Left hindlimb (tissue), 1 donor: ENCODE measurements at regions not wholly inside any gene's neighbourhood (a gene's known extent, or its start where the extent isn't known, plus 50 kb on each side); places are given as distances from the start of the nearest gene placed in this dataset.
"Not testable (repeated sequence)": the region's sequence is repeated elsewhere in the genome, so short reads cannot be mapped to it uniquely, and the experiment has no call there.

Source experiments
- DNase-seq: peaks from one replicate; pipeline ENCODE4 v3.0.0-alpha.2; 2018

DNA sequence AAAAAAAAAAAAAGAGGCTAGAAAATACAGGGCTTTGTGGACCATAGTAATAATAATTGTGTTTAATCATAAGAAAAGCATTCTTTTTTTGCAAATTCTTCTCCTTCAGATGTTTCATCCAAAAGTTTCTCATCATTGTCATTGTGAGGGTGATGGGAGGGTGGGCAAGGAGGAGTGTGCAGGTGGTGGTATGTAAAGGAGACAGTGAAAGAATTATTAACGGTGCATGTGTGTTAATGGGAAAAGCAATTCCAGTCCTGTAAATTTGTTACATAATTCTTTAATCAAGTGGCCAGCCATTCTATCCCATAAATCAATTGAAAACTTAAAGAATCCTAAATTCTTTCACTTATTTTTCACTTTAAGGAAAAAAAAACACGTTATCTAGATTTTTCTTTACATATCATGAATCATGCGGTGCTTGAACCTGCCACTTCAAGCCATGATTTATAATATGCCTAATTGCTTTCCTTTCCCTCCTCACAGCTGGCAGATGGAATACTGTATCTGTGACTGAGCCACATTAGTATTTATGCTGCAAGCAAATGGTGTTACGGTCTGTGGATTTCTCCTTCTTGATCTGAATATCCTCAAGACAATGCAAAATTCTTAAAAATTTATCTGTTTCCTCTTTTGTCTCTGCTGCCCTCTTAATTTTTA lies 318.5 kb downstream of the JRKL start:
- DNase-seq, result no peak

- no peak for DNase-seq
Measured at GRCh38 chr11:96713301-96713700, 323.5 kb downstream of the JRKL start.

DNA sequence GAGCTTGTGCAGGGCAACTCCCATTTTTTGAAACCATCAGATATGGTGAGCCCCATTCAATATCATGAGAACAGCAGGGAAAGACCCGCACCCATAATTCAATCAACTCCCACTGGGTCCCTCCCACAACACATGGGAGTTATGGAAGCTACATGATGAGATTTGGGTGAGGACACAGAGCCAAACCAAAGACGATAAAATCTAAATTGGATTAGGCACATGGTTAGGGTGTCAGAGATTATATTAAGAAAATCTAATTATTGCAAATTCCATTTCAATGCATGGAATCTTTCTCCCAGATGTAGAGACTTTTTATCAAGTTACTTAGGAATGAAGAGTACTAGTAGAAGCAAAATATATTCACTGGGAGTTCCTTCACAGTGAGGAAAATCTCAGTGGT lies 324.9 kb downstream of the JRKL start:
- DNase-seq, result no peak

GRCh38 chr11:96715208-96715607 lies 325.4 kb downstream of the JRKL start:
- no peak for DNase-seq

DNA sequence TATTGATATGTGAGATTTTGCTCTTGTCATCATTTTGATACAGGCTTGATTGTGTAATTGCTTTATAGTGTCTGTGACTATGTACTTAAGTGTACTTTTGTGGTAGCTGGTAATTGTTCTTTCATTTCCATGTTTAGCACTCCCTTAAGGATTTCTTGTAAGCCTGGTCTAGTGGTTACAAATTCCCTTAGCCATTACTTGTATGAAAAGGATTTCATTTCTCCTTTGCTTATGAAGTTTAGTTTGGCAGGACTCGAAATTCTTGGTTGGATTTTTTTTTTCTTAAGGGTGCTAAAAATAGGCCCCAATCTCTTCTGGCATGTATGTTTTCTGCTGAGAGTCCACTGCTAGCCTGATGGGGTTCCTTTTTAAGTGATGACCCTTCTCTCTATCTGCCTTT lies 346.8 kb downstream of the JRKL start:
- no peak for DNase-seq

DNA sequence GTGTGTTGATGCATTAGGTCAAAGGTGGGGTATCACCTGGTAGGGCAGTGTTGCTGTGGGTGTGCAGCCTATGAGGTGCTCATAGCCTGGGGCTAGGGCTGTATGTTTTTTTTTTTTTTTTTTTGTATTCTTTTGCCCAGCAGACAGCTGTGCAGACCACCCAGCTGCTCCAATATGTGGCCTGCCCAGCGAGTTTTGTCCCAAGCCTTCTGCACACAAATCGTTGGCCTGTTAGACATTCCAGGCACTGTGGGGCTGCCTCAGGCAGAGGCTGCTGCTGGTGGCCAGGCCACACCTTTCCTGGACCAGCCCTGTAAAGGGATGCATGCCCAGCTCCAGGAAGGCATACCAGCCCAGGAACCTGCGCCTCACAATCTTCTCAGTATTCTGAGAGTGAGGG lies 348.5 kb downstream of the JRKL start:
- no peak for DNase-seq

- no peak for DNase-seq
Measured at GRCh38 chr11:96741068-96741467, 351.3 kb downstream of the JRKL start.

- DNase-seq, result no peak
Measured at GRCh38 chr11:96744697-96745096, 354.9 kb downstream of the JRKL start.

- DNase-seq, result no peak
Measured at GRCh38 chr11:96748639-96749370, 359.0 kb downstream of the JRKL start.

DNA sequence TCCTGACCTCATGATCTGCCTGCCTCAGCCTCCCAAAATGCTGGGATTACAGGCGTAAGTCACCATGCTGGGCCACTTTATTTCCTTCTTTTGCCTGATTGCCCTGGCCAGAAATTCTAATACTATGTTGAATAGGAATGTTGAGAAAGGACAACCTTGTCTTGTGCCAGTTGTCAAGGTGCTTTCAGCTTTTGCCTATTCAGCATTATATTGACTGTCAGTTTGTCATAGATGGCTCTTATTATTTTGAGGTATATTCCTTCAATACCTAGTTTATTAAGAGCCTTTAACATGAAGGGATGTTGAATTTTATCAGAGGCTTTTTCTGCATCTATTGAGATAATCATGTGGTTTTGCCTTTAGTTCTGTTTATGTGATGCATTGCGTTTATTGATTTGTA lies 362.0 kb downstream of the JRKL start:
- not testable (repeated sequence) for DNase-seq

GRCh38 chr11:96752221-96752620 lies 362.4 kb downstream of the JRKL start:
- DNase-seq, result no peak

- no peak for DNase-seq
Measured at GRCh38 chr11:96753997-96754396, 364.2 kb downstream of the JRKL start.

GRCh38 chr11:96755209-96755608 lies 365.4 kb downstream of the JRKL start:
- no peak for DNase-seq

DNA sequence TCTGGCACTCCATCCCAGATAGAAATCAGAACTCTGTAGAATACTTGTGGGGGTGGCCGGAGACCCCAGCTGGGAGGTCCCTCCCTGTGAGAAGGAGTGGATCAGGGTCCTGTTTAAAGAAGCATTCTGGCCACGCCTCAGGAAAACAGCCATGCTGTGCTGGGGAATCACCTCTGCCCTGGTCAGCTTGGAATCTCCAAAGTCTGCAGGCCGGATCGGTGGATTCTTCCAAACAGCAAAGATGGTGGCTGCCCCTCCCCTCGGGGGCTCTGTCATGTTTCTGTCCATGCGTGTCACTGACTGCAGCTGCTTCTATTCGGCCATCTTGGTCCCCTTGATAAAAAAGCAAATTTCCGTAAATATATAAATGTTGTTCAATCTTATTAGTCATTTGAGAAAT lies 365.9 kb downstream of the JRKL start:
- DNase-seq, result no peak

GRCh38 chr11:96758957-96759356 lies 369.1 kb downstream of the JRKL start:
- DNase-seq, result no peak

GRCh38 chr11:96760306-96760705 lies 370.5 kb downstream of the JRKL start:
- DNase-seq, result no peak

DNA sequence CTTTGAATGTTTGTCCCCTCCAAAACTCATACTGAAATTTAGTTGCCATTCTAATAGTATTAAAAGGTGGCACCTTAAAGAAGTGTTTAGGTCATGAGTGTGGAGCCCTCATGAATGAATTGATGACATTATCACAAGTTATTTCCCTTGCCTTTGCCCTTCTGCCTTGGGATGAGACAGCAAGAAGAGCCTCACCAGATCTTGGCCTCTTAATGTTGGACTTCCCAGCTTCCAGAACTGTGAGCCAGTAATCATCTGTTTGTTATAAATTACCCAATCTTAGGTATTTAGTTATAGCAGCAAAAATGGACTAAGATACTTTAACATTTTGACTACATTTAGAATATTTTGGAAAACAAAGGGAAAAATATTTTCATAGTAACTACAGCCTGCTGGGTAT lies 371.0 kb downstream of the JRKL start:
- DNase-seq, result no peak

- no peak for DNase-seq
Measured at GRCh38 chr11:96761451-96761850, 371.6 kb downstream of the JRKL start.

DNA sequence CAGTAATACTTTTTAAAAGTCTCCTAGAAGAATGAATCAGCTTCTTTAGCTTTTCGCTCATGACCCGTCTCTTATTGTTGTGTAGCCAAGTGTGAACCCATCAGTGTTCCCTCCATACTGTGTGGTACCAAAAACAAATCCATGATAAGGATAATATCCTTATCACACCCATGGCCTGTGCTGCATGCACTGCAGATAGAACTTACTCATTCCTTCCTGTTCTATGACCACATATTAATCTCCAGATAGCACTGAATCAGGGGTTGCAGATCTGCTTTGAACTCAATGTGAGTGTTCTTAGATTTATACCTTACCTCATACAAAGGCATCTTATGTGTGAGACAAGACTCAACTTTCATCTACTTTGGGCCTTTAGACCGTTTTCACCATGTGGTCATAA lies 373.4 kb downstream of the JRKL start:
- DNase-seq, result no peak

DNA sequence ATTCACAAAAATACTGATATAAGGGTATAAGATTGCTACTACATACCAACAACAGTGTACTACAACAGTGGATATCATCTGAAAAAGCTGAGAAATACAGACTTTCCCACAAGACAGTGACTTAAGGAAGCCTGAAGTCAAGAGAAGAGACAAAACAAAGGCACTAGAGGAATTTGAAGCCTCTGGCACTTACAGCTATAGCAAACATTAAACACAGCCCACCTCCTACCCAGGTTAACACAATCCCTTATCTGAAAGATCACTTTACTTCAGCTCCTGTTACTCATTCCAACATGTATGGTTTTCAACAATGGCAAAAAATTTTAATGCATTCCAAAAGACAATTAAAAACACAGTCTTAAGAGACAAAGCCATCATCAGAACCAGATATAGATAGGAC lies 388.5 kb downstream of the JRKL start:
- DNase-seq, result no peak

- DNase-seq, result no peak
Measured at GRCh38 chr11:96779030-96779429, 389.2 kb downstream of the JRKL start.

GRCh38 chr11:96781082-96781481 lies 391.3 kb downstream of the JRKL start:
- DNase-seq, result no peak

DNA sequence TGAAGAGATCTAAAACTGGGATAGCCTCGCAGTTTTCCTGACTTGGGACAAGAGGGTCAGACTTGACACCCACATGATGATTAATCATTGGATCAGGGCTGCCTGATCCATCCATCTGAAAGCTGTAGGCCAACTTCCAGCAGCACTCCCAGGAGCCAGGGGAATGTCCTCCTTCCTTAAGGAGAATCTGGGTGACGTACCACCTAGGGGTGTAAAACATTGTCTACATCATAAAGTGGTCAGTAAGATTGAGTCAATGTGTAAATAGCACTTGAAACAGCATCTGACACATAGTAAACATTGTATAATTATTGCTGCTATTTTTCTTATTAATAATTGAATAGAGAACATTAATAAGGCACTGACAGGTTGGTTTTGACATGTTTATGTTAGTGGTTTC lies 392.8 kb downstream of the JRKL start:
- no peak for DNase-seq

DNA sequence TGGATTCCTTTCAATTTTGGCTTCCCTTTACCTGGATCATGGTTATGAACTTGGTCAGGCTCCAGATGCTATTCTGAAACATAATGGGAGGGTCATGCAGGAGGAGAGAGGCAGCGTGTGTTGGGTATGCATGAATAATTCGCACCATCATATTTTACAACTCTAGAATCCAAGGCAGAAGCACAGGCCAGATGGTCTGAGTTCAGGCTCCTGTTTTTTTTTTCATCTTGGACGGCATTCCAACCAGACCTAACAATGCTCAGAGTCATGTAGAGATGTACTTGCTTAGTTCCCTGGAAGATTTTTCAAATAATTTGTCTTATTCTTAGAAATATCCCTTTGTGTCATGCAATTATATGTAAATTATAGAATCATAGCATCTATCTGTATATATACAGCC lies 393.5 kb downstream of the JRKL start:
- DNase-seq, result no peak

DNA sequence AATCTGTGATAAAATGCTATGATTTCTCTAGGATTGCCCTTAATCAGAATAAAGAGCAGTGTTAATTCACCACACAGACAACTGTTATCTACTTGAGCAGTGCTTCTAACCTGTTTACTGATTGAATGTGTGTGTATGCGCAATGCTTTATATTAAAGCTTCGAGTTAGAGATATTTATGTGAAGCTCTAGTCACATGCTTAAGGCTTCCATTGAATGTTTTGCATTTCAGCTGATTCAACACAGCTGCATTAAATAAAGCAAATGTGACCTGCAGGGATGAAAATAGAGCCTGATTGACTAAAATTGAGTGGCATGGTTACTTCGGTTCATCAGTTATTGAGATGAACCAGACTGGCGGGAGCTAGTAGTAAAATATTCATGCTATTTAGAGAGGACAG lies 395.3 kb downstream of the JRKL start:
- no peak for DNase-seq
